Smooth muscle cell (in vitro differentiated cells): ENCODE measurements at regions not wholly inside any gene's neighbourhood (a gene's known extent, or its start where the extent isn't known, plus 50 kb on each side); places are given as distances from the start of the nearest gene placed in this dataset.

ENCODE experiments used
- DNase-seq: peaks from one replicate; lab custom pipeline; 2025; ENCODE audit not compliant: unreplicated experiment; lab: John Stamatoyannopoulos, UW
- H2AFZ ChIP-seq: fragments of 200-600 bp; sonication (generic); 2 replicates; pipeline ENCODE4 v1.6.0; 2016; ENCODE audit warnings: antibody characterized with exemption, low read depth, mild to moderate bottlenecking
- H3F3A ChIP-seq: fragments of 200-600 bp; sonication (generic); 2 replicates; pipeline ENCODE4 v1.6.0; 2017; ENCODE audit warnings: antibody characterized with exemption, low read depth
- H3K27ac ChIP-seq: fragments of 200-600 bp; sonication (generic); 2 replicates; pipeline ENCODE4 v1.5.1; 2016; ENCODE audit warnings: low read depth, mild to moderate bottlenecking
- H3K27me3 ChIP-seq: fragments of 200-600 bp; sonication (generic); 2 replicates; pipeline ENCODE4 v1.6.1; 2016; ENCODE audit warnings: low read depth, mild to moderate bottlenecking
- H3K36me3 ChIP-seq: fragments of 200-600 bp; sonication (generic); 2 replicates; pipeline ENCODE4 v1.5.1; 2016; ENCODE audit warnings: low read depth
- H3K4me1 ChIP-seq: fragments of 200-600 bp; sonication (generic); 2 replicates; pipeline ENCODE4 v1.5.1; 2016; ENCODE audit warnings: low read depth
- H3K4me2 ChIP-seq: fragments of 200-600 bp; sonication (generic); 2 replicates; pipeline ENCODE4 v1.6.0; 2016; ENCODE audit warnings: mild to moderate bottlenecking
- H3K4me3 ChIP-seq: fragments of 200-600 bp; sonication (generic); 2 replicates; pipeline ENCODE4 v1.5.1; 2016; ENCODE audit warnings: mild to moderate bottlenecking
- H3K79me2 ChIP-seq: fragments of 200-600 bp; sonication (generic); 2 replicates; pipeline ENCODE4 v1.6.0; 2016; ENCODE audit warnings: low read depth, mild to moderate bottlenecking
- H3K9ac ChIP-seq: fragments of 200-600 bp; sonication (generic); 2 replicates; pipeline ENCODE4 v1.6.0; 2016; ENCODE audit warnings: low read depth
- H3K9me3 ChIP-seq: fragments of 200-600 bp; sonication (generic); replicated peaks from 2 replicates; pipeline ENCODE4 v1.5.1; 2016; ENCODE audit warnings: low read depth
- H4K20me1 ChIP-seq: fragments of 200-600 bp; sonication (generic); 2 replicates; pipeline ENCODE4 v1.6.0; 2016; ENCODE audit warnings: low read depth
- WGBS: methylation state at CpG from one replicate; pipeline ENCODE4 v1.1.7; 2016; ENCODE audit warnings: low lambda C conversion rate; 5-methylcytosine and 5-hydroxymethylcytosine counted together
- TF ChIP-seq, protein P1 (sequence below): fragments of 200-600 bp; sonication (generic); IDR thresholded peaks from 2 replicates; pipeline ENCODE4 v1.5.1; 2017; ENCODE audit warnings: borderline replicate concordance, mild to moderate bottlenecking, antibody characterized with exemption; ENCODE audit not compliant: insufficient read depth, poor library complexity, severe bottlenecking

DNA sequence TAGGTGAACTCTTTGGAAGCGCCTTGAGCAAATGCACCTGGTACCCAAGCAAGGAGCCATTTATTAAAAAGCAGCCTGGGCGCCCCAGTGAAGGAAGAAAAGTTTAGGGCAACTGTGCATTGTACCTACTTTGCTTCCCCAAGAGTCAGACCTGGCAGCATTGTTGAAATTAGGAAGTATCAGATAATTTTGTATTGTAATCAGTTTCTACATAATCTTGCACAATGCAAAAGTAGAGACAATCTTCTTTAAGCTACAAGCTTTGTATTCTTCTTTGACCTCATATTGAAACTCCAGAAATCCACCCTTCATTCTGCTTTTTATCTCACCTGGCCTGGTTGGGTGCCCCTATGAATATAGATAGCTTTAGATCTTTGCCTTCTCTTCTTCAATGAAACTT, 490.8 kb downstream of the RASEF start:
- TF ChIP-seq, protein P1, sequence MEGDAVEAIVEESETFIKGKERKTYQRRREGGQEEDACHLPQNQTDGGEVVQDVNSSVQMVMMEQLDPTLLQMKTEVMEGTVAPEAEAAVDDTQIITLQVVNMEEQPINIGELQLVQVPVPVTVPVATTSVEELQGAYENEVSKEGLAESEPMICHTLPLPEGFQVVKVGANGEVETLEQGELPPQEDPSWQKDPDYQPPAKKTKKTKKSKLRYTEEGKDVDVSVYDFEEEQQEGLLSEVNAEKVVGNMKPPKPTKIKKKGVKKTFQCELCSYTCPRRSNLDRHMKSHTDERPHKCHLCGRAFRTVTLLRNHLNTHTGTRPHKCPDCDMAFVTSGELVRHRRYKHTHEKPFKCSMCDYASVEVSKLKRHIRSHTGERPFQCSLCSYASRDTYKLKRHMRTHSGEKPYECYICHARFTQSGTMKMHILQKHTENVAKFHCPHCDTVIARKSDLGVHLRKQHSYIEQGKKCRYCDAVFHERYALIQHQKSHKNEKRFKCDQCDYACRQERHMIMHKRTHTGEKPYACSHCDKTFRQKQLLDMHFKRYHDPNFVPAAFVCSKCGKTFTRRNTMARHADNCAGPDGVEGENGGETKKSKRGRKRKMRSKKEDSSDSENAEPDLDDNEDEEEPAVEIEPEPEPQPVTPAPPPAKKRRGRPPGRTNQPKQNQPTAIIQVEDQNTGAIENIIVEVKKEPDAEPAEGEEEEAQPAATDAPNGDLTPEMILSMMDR = no peak
- Histone ChIP-seq H2AFZ (no peak overlapping the region), H3K4me1 (no peaks in the 10 kb centered on the region), H3K4me3 (no peak overlapping the region), H3F3A (no peaks in the 10 kb centered on the region), H3K27ac (no peak overlapping the region), H3K27me3 (peaks cover 9% of the 10 kb centered on the region), H4K20me1 (no peaks in the 10 kb centered on the region), H3K9ac (no peak overlapping the region), H3K9me3 (peaks cover 4% of the 10 kb centered on the region), H3K4me2 (no peak overlapping the region), H3K79me2 (no peaks in the 10 kb centered on the region), H3K36me3 (no peaks in the 10 kb centered on the region)
- no peak for DNase-seq
- WGBS = 83% methylated on average over 2 of the region's 2 CpGs

DNA sequence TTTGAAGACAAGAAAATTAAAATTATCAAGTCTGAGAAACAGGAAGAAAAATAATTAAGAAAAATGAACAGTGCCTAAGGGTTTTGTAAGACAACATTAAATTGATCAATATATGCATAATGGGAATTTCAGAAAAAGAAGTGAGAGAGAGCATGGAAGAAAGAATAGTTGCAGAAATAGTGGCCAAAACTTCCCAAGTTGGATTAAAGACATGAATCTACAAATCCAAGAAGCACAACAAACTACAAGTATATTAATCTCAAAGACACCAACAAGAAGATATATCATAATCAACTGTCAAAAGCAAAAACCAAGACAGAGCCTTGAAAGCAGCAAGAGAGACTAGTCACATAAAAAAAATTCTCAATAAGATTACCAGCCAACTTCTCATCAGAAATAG, 488.0 kb downstream of the RASEF start:
- no peaks in the 10 kb centered on the region for H3K4me1 ChIP-seq
- no peak for DNase-seq
- TF ChIP-seq, protein P1 = no peak

DNA sequence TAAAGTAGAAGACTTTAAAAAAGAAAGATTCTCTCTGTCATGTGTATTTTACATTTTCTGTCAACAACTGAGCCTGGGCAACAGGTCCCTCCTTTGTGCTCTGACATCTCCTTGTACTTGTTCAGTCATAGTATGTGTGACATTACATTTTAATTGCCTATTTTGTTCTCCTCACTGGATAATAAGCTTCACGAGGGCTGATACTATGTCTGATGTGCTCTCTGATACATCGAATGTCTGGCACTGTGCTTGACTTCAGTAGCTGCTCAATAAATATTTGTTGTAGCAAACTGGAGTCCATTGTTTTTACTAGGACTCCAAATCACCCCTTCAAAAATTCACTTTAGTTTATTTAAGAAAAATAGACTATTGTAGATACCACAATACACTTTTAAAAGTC, 482.0 kb downstream of the RASEF start:
- Histone ChIP-seq H3K36me3 (no peaks in the 10 kb centered on the region), H3K4me1 (no peaks in the 10 kb centered on the region), H2AFZ (no peak overlapping the region), H3K27me3 (no peaks in the 10 kb centered on the region), H4K20me1 (no peaks in the 10 kb centered on the region), H3K4me3 (no peak overlapping the region), H3F3A (no peaks in the 10 kb centered on the region), H3K79me2 (no peaks in the 10 kb centered on the region), H3K4me2 (no peak overlapping the region), H3K9me3 (no peaks in the 10 kb centered on the region), H3K9ac (no peak overlapping the region), H3K27ac (no peak overlapping the region)
- DNase-seq = no peak
- whole genome bisulfite sequencing = 89% methylated on average over 2 of the region's 2 CpGs
- TF ChIP-seq, protein P1 = no peak

More for the DNA sequence above, 488.0 kb downstream of the RASEF start:
- Histone ChIP-seq H3K36me3 (no peaks in the 10 kb centered on the region), H3K27ac (no peak overlapping the region), H3K79me2 (no peaks in the 10 kb centered on the region), H3K27me3 (peaks cover 9% of the 10 kb centered on the region), H3K9me3 (peaks cover 4% of the 10 kb centered on the region), H2AFZ (no peak overlapping the region), H3K4me2 (no peak overlapping the region), H4K20me1 (no peaks in the 10 kb centered on the region), H3K4me3 (no peak overlapping the region), H3F3A (no peaks in the 10 kb centered on the region), H3K9ac (no peak overlapping the region)

DNA sequence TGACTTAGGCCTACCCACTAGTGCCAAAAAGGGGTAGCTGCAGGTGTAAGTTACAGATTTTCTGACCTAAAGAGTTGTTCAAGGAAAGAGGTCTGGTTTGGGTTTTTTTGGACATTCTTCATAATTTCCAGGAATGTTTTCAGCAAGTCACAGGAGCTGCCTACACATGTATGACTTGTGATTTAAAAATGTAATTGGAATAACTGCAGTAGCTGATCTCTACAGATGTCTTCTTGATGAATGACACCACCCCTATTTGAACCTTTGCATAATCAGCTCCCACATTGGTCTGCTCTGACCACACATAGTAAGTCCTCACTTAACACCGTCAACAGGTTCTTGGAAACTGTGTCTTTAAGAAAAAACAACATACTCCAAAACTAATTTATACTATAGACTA, 481.4 kb downstream of the RASEF start:
- no peaks in the 10 kb centered on the region for H3K79me2 ChIP-seq
- no peak overlapping the region for H3K27ac ChIP-seq
- no peaks in the 10 kb centered on the region for H3K27me3 ChIP-seq
- TF ChIP-seq, protein P1 = no peak
- DNase-seq = no peak
- H4K20me1 ChIP-seq = no peaks in the 10 kb centered on the region
- H3K4me1 ChIP-seq = no peaks in the 10 kb centered on the region
- no peak overlapping the region for H3K9ac ChIP-seq
- no peak overlapping the region for H3K4me2 ChIP-seq
- H3F3A ChIP-seq = no peaks in the 10 kb centered on the region
- no peaks in the 10 kb centered on the region for H3K36me3 ChIP-seq
- no peak overlapping the region for H3K4me3 ChIP-seq
- 92% methylated on average over 1 of the region's 1 CpG for WGBS
- no peak overlapping the region for H2AFZ ChIP-seq
- no peaks in the 10 kb centered on the region for H3K9me3 ChIP-seq
